ENCODE measurements at regions not wholly inside any gene's neighbourhood (a gene's known extent, or its start where the extent isn't known, plus 50 kb on each side); places are given as distances from the start of the nearest gene placed in this dataset.

DNA sequence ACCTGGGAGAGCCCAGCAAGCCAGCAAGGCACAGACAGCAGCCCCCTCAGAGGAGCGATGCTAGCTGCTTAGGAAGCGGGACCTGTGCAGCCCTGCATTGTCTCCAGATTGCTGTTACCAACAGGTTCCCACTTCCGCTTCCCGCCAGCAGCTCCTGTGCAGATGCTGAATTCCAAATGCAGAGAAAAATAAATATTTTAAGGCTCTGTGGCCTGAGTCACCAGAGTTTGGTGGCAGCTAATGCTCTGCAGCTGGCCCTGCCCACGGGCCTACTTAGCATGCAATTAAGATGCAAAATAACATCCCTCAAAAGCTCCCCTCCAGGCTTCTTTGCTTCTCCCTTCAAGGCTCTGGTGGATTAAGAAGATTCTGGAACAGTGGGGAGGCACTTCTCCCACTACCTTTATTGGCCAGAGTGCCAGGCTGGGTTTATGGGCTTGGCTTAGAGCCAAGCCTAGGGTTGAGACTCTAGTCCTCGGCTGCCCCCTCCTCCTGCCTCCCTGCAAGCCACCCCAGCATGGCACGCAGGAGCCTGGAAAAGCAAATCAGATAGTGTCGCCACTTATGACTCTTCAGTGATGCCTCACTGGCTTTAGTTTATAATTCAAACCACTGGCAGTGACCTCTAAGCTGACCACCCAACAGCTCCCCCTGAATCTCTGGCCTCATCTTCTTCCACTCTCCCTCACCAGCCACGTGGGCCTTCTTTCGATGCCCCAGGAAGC is 207.1 kb upstream of the ZC3H12A start:
- POLR2A ChIA-PET = no interaction called here
- H3K4me3 Mint-ChIP-seq = no peak overlapping the region
- DNase-seq = no peak
- CTCF ChIA-PET = interaction anchor here (1.6 kb wide), 1 partner anchor 57 kb away, joined by 4 read pairs; no protein-coding TSS in a partner anchor
- 79% methylated on average over 9 of the region's 10 CpGs for WGBS (ENCODE audit: insufficient coverage)
- Histone ChIP-seq H3K4me1 (ENCODE audit: control insufficient read depth in 2 of 2, insufficient read depth in 2 of 2, low read length in 2 of 2) (no peaks in the 10 kb centered on the region), H4K20me1 (ENCODE audit: control insufficient read depth, insufficient read depth, low read length, poor library complexity, severe bottlenecking) (no peaks in the 10 kb centered on the region), H3K4me2 (replicated peaks; ENCODE audit: low read depth, low read length, poor library complexity, severe bottlenecking) (no peak overlapping the region), H3K4me3 (ENCODE audit: control extremely low read depth in 1 of 5, extremely low read depth in 1 of 5, insufficient read depth in 1 of 5, low read depth in 2 of 5, low read length in 4 of 5) (no peak overlapping the region), H3K79me2 (ENCODE audit: control insufficient read depth, insufficient read depth, low read length) (no peaks in the 10 kb centered on the region), H3K27ac (ENCODE audit: low read length in 2 of 2) (no peak overlapping the region), H3K9me3 (ENCODE audit: control extremely low read depth in 1 of 3, control insufficient read depth in 2 of 3, insufficient read depth in 1 of 3, low read length in 2 of 3) (peaks cover 0 to 11% (median 0%) of the 10 kb centered on the region in 3 donors), H3K9ac (ENCODE audit: low read length) (no peak overlapping the region), H2AFZ (ENCODE audit: insufficient read depth, low read depth, low read length, poor library complexity, severe bottlenecking) (no peak overlapping the region), H3K36me3 (replicated peaks in 1 of 2; ENCODE audit: control extremely low read depth in 1 of 2, control insufficient read depth in 1 of 2, extremely low read depth in 1 of 2, insufficient read depth in 2 of 2, low read length in 1 of 2) (no peaks in the 10 kb centered on the region), H3K27me3 (replicated peaks in 1 of 4; ENCODE audit: control extremely low read depth in 1 of 4, control insufficient read depth in 3 of 4, insufficient read depth in 4 of 4, low read length in 3 of 4) (peaks cover 0 to 6% (median 2%) of the 10 kb centered on the region in 4 experiments)
- ATAC-seq (ENCODE audit: low read depth) = no peak
- intact Hi-C loops (cut with micrococcal nuclease) = no loop called here
- peaks cover 13% of the 10 kb centered on the region for H3K27me3 Mint-ChIP-seq
- no peaks in the 10 kb centered on the region for H3K4me1 Mint-ChIP-seq
- TF ChIP-seq EZH2 (IDR thresholded peaks at IDR 0.05; ENCODE audit: borderline replicate concordance, insufficient read depth, low read depth, low read length, poor library complexity, severe bottlenecking) = no peak
- TF ChIP-seq, protein P1, sequence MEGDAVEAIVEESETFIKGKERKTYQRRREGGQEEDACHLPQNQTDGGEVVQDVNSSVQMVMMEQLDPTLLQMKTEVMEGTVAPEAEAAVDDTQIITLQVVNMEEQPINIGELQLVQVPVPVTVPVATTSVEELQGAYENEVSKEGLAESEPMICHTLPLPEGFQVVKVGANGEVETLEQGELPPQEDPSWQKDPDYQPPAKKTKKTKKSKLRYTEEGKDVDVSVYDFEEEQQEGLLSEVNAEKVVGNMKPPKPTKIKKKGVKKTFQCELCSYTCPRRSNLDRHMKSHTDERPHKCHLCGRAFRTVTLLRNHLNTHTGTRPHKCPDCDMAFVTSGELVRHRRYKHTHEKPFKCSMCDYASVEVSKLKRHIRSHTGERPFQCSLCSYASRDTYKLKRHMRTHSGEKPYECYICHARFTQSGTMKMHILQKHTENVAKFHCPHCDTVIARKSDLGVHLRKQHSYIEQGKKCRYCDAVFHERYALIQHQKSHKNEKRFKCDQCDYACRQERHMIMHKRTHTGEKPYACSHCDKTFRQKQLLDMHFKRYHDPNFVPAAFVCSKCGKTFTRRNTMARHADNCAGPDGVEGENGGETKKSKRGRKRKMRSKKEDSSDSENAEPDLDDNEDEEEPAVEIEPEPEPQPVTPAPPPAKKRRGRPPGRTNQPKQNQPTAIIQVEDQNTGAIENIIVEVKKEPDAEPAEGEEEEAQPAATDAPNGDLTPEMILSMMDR (IDR thresholded peaks at IDR 0.05) = no peak
- peaks cover 2% of the 10 kb centered on the region for H3K9me3 Mint-ChIP-seq (ENCODE audit: insufficient read depth)
- H3K27ac Mint-ChIP-seq = no peak overlapping the region

- no peak for DNase-seq
- Mint-ChIP-seq H3K4me3 (no peak overlapping the region), H3K27me3 (peaks cover 9% of the 10 kb centered on the region), H3K27ac (no peak overlapping the region), H3K4me1 (no peaks in the 10 kb centered on the region), H3K9me3 (ENCODE audit: insufficient read depth) (no peaks in the 10 kb centered on the region)
- TF ChIP-seq, protein P1 (IDR thresholded peaks at IDR 0.05) = no peak
- no peak for TF ChIP-seq EZH2 (IDR thresholded peaks at IDR 0.05; ENCODE audit: borderline replicate concordance, insufficient read depth, low read depth, low read length, poor library complexity, severe bottlenecking)
- Histone ChIP-seq H3K79me2 (ENCODE audit: control insufficient read depth, insufficient read depth, low read length) (no peaks in the 10 kb centered on the region), H3K27me3 (replicated peaks in 1 of 4; ENCODE audit: control extremely low read depth in 1 of 4, control insufficient read depth in 3 of 4, insufficient read depth in 4 of 4, low read length in 3 of 4) (peaks cover 0 to 4% (median 1%) of the 10 kb centered on the region in 4 experiments), H4K20me1 (ENCODE audit: control insufficient read depth, insufficient read depth, low read length, poor library complexity, severe bottlenecking) (no peaks in the 10 kb centered on the region), H3K36me3 (replicated peaks in 1 of 2; ENCODE audit: control extremely low read depth in 1 of 2, control insufficient read depth in 1 of 2, extremely low read depth in 1 of 2, insufficient read depth in 2 of 2, low read length in 1 of 2) (no peaks in the 10 kb centered on the region), H3K9me3 (ENCODE audit: control extremely low read depth in 1 of 3, control insufficient read depth in 2 of 3, insufficient read depth in 1 of 3, low read length in 2 of 3) (no peaks in the 10 kb centered on the region), H3K4me3 (ENCODE audit: control extremely low read depth in 1 of 5, extremely low read depth in 1 of 5, insufficient read depth in 1 of 5, low read depth in 2 of 5, low read length in 4 of 5) (no peak overlapping the region), H2AFZ (ENCODE audit: insufficient read depth, low read depth, low read length, poor library complexity, severe bottlenecking) (no peak overlapping the region), H3K9ac (ENCODE audit: low read length) (no peak overlapping the region), H3K4me1 (ENCODE audit: control insufficient read depth in 2 of 2, insufficient read depth in 2 of 2, low read length in 2 of 2) (no peaks in the 10 kb centered on the region), H3K27ac (ENCODE audit: low read length in 2 of 2) (no peak overlapping the region), H3K4me2 (replicated peaks; ENCODE audit: low read depth, low read length, poor library complexity, severe bottlenecking) (no peak overlapping the region)
- intact Hi-C loops (cut with micrococcal nuclease) = no loop called here
- ChIA-PET CTCF (interaction anchor here (1.3 kb wide), 1 partner anchor 53 kb away, joined by 6 read pairs; no protein-coding TSS in a partner anchor), POLR2A (no interaction called here)
- ATAC-seq (ENCODE audit: low read depth) = no peak
- 31% methylated on average over 2 of the region's 3 CpGs for WGBS (ENCODE audit: insufficient coverage)
Measured at GRCh38 chr1:37270639-37271038, 203.7 kb upstream of the ZC3H12A start.
